ENCODE measurements at regions not wholly inside any gene's neighbourhood (a gene's known extent, or its start where the extent isn't known, plus 50 kb on each side); places are given as distances from the start of the nearest gene placed in this dataset.

DNA sequence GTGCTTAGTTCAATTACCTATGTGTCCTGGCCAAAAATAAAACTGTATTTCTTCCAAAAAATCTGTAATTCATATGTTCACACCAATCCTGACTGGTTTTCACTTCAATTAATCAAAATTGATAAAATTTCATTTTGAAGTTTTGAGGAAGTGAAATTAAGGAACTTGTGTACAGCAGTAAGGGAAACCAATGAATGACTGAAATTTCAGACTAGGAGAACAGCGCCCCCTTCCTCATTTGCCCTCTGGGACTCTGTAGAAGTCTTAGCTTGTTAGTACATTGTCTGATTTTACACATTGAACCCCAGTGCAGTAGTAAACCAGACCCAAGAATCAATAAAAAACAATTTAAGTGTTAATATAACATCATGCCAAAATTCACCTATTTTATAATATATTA lies 495.3 kb upstream of the AGTR1 start:
- no peaks in the 10 kb centered on the region for H3K27me3 ChIP-seq (ENCODE audit: control insufficient read depth, insufficient read depth, low read length)
- H3K23ac ChIP-seq (ENCODE audit: low read depth, low read length): no peak overlapping the region
- intact Hi-C loops (cut with micrococcal nuclease) (no loop called here), dilution Hi-C loops (cut with HindIII; ENCODE audit: low sequenced_read_pairs, unreplicated experiment) (no loop called here), in situ Hi-C loops (cut with MboI; ENCODE audit: low sequenced_read_pairs) (no loop called here)
- H3K56ac ChIP-seq (ENCODE audit: extremely low read depth, insufficient read depth, low read length): no peak overlapping the region
- H3K79me1 ChIP-seq (ENCODE audit: low read depth in 1 of 2, low read length in 2 of 2): no peaks in the 10 kb centered on the region
- H2BK120ac ChIP-seq (ENCODE audit: low read depth, low read length): no peak overlapping the region
- H2BK20ac ChIP-seq (ENCODE audit: low read depth, low read length): no peak overlapping the region
- H3K9me3 ChIP-seq (ENCODE audit: control insufficient read depth, insufficient read depth, low read length): no peaks in the 10 kb centered on the region
- no peak overlapping the region for H2BK5ac ChIP-seq (ENCODE audit: low read depth, low read length, poor library complexity, severe bottlenecking)
- WGBS, 2 experiments (ENCODE audit: extremely low coverage in 2 of 2, insufficient read length in 1 of 2): no CpG with 5 or more reads among the region's 1 CpG
- TF ChIP-seq BHLHE40 (IDR thresholded peaks at IDR 0.05; ENCODE audit: low read depth, low read length): no peak
- TF ChIP-seq, protein P1, sequence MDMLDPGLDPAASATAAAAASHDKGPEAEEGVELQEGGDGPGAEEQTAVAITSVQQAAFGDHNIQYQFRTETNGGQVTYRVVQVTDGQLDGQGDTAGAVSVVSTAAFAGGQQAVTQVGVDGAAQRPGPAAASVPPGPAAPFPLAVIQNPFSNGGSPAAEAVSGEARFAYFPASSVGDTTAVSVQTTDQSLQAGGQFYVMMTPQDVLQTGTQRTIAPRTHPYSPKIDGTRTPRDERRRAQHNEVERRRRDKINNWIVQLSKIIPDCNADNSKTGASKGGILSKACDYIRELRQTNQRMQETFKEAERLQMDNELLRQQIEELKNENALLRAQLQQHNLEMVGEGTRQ (IDR thresholded peaks at IDR 0.05; ENCODE audit: low read depth, low read length): no peak
- TF ChIP-seq CHD1 (IDR thresholded peaks at IDR 0.05; ENCODE audit: low read depth, low read length): no peak
- no peak for TF ChIP-seq MAFK (IDR thresholded peaks at IDR 0.05; ENCODE audit: low read depth, low read length)
- TF ChIP-seq RCOR1 (IDR thresholded peaks at IDR 0.05; ENCODE audit: insufficient replicate concordance, low read length): no peak
- no peak for TF ChIP-seq POLR2A (IDR thresholded peaks at IDR 0.05; ENCODE audit: low read depth, low read length)
- no peak for TF ChIP-seq FOS (IDR thresholded peaks at IDR 0.05; ENCODE audit: low read depth, low read length)
- TF ChIP-seq, protein P2, sequence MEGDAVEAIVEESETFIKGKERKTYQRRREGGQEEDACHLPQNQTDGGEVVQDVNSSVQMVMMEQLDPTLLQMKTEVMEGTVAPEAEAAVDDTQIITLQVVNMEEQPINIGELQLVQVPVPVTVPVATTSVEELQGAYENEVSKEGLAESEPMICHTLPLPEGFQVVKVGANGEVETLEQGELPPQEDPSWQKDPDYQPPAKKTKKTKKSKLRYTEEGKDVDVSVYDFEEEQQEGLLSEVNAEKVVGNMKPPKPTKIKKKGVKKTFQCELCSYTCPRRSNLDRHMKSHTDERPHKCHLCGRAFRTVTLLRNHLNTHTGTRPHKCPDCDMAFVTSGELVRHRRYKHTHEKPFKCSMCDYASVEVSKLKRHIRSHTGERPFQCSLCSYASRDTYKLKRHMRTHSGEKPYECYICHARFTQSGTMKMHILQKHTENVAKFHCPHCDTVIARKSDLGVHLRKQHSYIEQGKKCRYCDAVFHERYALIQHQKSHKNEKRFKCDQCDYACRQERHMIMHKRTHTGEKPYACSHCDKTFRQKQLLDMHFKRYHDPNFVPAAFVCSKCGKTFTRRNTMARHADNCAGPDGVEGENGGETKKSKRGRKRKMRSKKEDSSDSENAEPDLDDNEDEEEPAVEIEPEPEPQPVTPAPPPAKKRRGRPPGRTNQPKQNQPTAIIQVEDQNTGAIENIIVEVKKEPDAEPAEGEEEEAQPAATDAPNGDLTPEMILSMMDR (conservative IDR thresholded peaks at IDR 0.05; ENCODE audit: low read depth, low read length): no peak
- TF ChIP-seq RAD21 (IDR thresholded peaks at IDR 0.05; ENCODE audit: low read length): no peak
- no peak for TF ChIP-seq RFX5 (IDR thresholded peaks at IDR 0.05; ENCODE audit: low read depth, low read length)
- TF ChIP-seq MAZ (IDR thresholded peaks at IDR 0.05; ENCODE audit: borderline replicate concordance, low read depth, low read length): no peak
- ATAC-seq (ENCODE audit: low read depth): no peak
- CTCF ChIA-PET: no interaction called here
- H2AK9ac ChIP-seq (replicated peaks; ENCODE audit: low read depth, low read length, poor library complexity): no peak overlapping the region
- BruUV-seq (replicated peaks): no TSS peak
- H3K14ac ChIP-seq (replicated peaks; ENCODE audit: low read depth, low read length): no peak overlapping the region
- H3K4ac ChIP-seq (ENCODE audit: low read depth, low read length): no peak overlapping the region
- H3K9ac ChIP-seq (ENCODE audit: low read depth, low read length): no peak overlapping the region
- no peaks in the 10 kb centered on the region for H3K4me1 ChIP-seq (ENCODE audit: control insufficient read depth, insufficient read depth, low read length)
- H2BK15ac ChIP-seq (ENCODE audit: low read depth, low read length): no peak overlapping the region
- H2AFZ ChIP-seq (replicated peaks; ENCODE audit: low read length, poor library complexity): no peak overlapping the region
- no peaks in the 10 kb centered on the region for H3K36me3 ChIP-seq (ENCODE audit: control insufficient read depth, insufficient read depth, low read length)
- no peak overlapping the region for H3K4me2 ChIP-seq (ENCODE audit: low read depth, low read length)
- no peaks in the 10 kb centered on the region for H4K20me1 ChIP-seq (ENCODE audit: insufficient read depth, low read length)
- no peak for DNase-seq
- POLR2A ChIA-PET (ENCODE audit: unreplicated experiment): interaction anchor here (0.6 kb wide), 1 partner anchor 11 kb away, joined by 3 read pairs; no protein-coding TSS in a partner anchor
- no peak overlapping the region for H4K5ac ChIP-seq (ENCODE audit: low read depth, low read length)
- no peak overlapping the region for H2AK5ac ChIP-seq (ENCODE audit: low read depth, low read length)
- H3K9me1 ChIP-seq (ENCODE audit: insufficient read depth, low read length): no peaks in the 10 kb centered on the region
- no peak overlapping the region for H4K91ac ChIP-seq (ENCODE audit: insufficient read depth, low read depth, low read length)
- no peak overlapping the region for H4K8ac ChIP-seq (ENCODE audit: low read depth in 2 of 2, low read length in 2 of 2)
- no peak overlapping the region for H3K18ac ChIP-seq (ENCODE audit: low read depth, low read length)
- no peak overlapping the region for H3K27ac ChIP-seq (ENCODE audit: insufficient read depth, low read length)
- no peak overlapping the region for H3K4me3 ChIP-seq (ENCODE audit: insufficient read depth, low read depth, low read length)

Measured in IMR-90 (cell line).